ENCODE measurements at regions not wholly inside any gene's neighbourhood (a gene's known extent, or its start where the extent isn't known, plus 50 kb on each side); places are given as distances from the start of the nearest gene placed in this dataset.

DNA sequence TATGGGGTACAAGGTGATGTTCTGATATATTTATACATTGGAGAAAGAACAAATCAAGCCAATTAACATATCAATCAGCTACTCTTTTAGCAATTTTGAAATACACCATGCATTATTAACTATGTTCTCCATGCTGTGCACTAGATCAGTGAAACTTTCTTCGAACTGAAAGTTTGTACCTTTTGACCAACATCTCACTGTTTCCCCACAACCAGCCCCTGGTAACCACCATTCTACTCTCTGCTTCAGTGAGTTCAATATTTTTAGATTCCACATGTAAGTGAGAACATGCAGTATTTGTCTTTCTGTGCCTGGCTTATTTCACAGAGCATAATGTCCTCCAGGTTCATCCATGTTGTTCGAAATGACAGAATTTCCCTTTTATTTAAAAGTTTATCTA is 246.1 kb upstream of the VCX start:
- TF ChIP-seq POLR2A (IDR thresholded peaks at IDR 0.05) (no peak), CTCF (IDR thresholded peaks at IDR 0.05) (no peak), POLR2AphosphoS5 (IDR thresholded peaks at IDR 0.05) (no peak)
